Activated CD4-positive, alpha-beta T cell treated with anti-CD3 and anti-CD28 coated beads, Interleukin-2, amount 50 U/mL, for 48 hours (primary cell): ENCODE measurements at regions not wholly inside any gene's neighbourhood (a gene's known extent, or its start where the extent isn't known, plus 50 kb on each side); places are given as distances from the start of the nearest gene placed in this dataset.
"Not testable (repeated sequence)": the region's sequence is repeated elsewhere in the genome, so short reads cannot be mapped to it uniquely, and the experiment has no call there.

Experiments
- DNase-seq, 2 experiments: peaks; one replicate each; pipeline ENCODE4 v3.0.0-alpha.2; 2020

GRCh38 chr1:82390627-82391026 is 589.9 kb downstream of the ADGRL2 start:
- DNase-seq, result no peak

DNA sequence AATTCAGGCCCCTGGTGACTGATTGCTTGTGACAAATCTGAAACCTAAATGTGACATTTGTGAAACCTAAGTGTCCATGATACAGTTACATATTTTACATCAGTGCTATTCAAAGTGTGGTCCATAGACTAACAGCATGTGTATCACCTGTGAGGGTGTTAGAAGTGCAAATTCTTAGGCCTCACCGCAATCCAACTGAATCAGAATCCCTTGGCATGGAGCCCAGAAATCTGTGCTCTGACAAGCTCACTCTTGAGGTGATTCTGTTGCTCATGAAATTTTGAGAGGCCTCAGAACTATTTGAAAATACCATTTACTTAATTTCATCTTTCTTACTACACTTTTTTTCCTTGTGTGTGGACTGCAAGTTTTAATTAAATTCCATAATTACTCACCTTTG is 587.9 kb downstream of the ADGRL2 start:
- no peak for DNase-seq

- no peak for DNase-seq
Measured at GRCh38 chr1:82387012-82387366, 586.3 kb downstream of the ADGRL2 start.

- no peak for DNase-seq
Measured at GRCh38 chr1:82386365-82387011, 585.8 kb downstream of the ADGRL2 start.

GRCh38 chr1:82384776-82385175 is 584.0 kb downstream of the ADGRL2 start:
- no peak for DNase-seq

GRCh38 chr1:82377201-82377884 is 576.6 kb downstream of the ADGRL2 start:
- no peak for DNase-seq

GRCh38 chr1:82373710-82374109 is 573.0 kb downstream of the ADGRL2 start:
- DNase-seq, result no peak

- no peak for DNase-seq
Measured at GRCh38 chr1:82371844-82372498, 571.2 kb downstream of the ADGRL2 start.

GRCh38 chr1:82367456-82367855 is 566.7 kb downstream of the ADGRL2 start:
- DNase-seq, result no peak

DNA sequence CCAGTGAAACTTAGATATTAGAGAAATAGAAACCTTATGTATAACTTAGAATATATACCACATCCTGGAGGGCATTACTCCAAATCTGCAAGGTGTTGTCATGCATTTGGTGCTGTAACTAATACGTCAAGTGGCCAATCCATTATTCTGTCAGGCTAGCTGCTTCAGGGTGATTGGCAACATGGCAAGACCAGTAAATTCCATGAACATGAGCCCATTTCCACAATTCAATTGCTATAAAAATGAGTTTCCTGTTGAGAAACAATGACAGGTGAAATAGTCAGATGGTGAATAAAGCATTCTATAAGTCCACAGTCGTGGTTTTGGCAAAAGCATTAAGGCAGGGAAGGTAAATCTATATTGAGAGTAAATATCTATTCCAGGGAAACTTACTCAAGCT is 566.0 kb downstream of the ADGRL2 start:
- no peak for DNase-seq

GRCh38 chr1:82359541-82359940 is 558.8 kb downstream of the ADGRL2 start:
- not testable (repeated sequence) for DNase-seq

- not testable (repeated sequence) for DNase-seq
Measured at GRCh38 chr1:82358706-82359105, 558.0 kb downstream of the ADGRL2 start.

DNA sequence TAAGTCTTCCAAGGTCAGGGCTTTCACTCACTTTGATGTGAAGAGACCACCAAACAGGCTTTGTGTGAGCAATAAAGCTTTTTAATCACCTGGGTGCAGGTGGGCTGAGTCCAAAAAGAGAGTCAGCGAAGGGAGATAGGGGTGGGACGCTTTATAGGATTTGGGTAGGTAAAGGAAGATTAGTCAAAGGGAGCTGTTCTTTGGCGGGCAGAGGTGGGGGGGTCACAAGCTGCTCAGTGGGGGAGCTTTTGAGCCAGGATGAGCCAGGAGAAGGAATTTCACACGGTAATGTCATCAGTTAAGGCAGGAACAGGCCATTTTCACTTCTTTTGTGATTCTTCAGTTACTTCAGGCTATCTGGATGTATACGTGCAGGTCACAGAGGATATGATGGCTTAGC is 553.8 kb downstream of the ADGRL2 start:
- DNase-seq, result not testable (repeated sequence)

- DNase-seq, result no peak
Measured at GRCh38 chr1:82348487-82348886, 547.8 kb downstream of the ADGRL2 start.

DNA sequence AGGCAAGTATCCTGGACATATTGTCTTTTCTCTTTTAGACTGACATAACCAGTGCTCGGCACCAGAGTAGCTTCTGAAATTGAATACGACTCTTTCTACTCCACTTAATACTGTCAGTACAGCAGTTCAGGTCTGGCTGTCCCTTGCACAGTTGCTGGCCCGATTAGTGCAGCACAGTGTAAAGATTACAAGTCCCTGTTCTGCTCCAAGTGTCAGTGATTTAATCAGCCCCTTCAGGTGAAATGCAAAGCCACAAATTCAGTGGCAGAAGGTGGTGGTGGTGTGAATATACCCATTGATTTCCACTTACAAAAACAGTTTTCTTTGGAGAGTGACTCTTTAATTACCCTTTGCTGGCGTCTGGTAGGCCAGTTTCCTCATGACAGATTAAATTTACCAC is 545.4 kb downstream of the ADGRL2 start:
- no peak for DNase-seq

GRCh38 chr1:82343381-82343780 is 542.6 kb downstream of the ADGRL2 start:
- DNase-seq, result no peak

DNA sequence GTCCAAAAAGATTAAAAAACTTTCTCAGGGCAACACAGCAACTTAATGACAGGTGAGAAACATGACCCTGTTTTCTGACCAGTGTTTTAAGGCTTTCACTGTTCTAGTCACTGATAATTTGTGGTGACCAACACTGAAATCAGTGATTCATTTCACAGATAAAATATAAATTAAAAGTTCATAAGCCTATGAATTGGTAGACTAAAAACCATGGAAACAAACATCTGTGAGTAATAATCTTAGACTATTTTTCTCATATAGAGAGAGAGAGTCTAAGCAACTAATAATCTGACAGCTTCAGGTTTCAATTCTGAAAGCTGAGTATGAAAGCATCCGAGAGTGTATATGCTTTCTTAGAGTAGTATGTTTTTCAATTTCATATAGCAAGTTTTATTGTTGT is 536.9 kb downstream of the ADGRL2 start:
- no peak for DNase-seq

DNA sequence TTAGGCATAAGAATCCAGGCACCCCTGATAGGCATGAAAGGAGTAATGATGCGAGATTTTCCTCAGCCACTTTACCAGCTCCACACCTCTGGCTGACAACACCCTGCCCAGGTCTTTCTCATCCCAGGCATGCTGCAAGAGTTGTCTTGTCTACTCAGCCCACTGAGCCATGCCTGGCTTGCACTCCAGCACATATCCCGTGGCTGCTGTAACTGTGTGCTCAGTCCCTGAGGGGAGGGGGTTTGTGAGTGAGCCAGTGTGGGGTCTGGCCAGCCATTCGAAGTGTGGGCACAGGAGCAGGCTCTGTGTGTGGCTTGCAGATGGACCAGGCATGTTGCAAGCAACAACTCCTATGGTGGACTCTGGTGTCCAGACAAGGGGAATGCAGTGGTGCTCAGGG is 529.6 kb downstream of the ADGRL2 start:
- DNase-seq, result no peak

GRCh38 chr1:82329226-82329625 is 528.5 kb downstream of the ADGRL2 start:
- DNase-seq, result no peak

- DNase-seq, result no peak
Measured at GRCh38 chr1:82323144-82323841, 522.6 kb downstream of the ADGRL2 start.

- DNase-seq, result no peak
Measured at GRCh38 chr1:82321794-82322193, 521.1 kb downstream of the ADGRL2 start.

- DNase-seq, result no peak
Measured at GRCh38 chr1:82319546-82319945, 518.8 kb downstream of the ADGRL2 start.

- DNase-seq, result no peak
Measured at GRCh38 chr1:82318921-82319320, 518.2 kb downstream of the ADGRL2 start.

- DNase-seq, result no peak
Measured at GRCh38 chr1:82318265-82318664, 517.5 kb downstream of the ADGRL2 start.
